Activated CD4-positive, alpha-beta T cell treated with anti-CD3 and anti-CD28 coated beads for 48 hours (primary cell): ENCODE measurements at regions not wholly inside any gene's neighbourhood (a gene's known extent, or its start where the extent isn't known, plus 50 kb on each side); places are given as distances from the start of the nearest gene placed in this dataset.

ENCODE experiments used
- DNase-seq: peaks from one replicate; pipeline ENCODE4 v3.0.0-alpha.2; 2020

- no peak for DNase-seq
These were observed 418.2 kb upstream of the NR2F2 start for GRCh38 chr15:95912280-95912625.

DNA sequence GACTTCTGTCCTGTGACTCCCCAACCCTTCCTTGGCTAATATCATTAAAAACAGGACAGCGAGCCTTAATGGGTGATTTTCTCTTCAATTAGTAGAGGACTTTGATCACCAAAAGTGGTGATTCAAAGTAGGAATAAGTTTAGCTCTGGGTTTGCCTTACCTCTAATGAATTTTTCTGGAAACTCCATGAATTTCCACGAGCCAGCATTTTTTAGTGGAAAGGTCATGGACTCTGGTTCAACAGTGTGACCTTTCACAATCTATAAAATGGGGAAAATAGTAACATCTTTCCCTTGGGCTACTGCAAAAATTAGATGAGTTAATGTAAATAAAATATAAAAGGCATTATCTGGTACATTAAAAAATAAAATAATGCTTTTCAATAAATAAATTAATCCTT, 417.8 kb upstream of the NR2F2 start:
- no peak for DNase-seq

- DNase-seq: no peak
These were observed 413.9 kb upstream of the NR2F2 start for GRCh38 chr15:95916568-95916967.

- no peak for DNase-seq
These were observed 412.0 kb upstream of the NR2F2 start for GRCh38 chr15:95918525-95918924.

GRCh38 chr15:95919460-95919859, 411.0 kb upstream of the NR2F2 start:
- DNase-seq: no peak

GRCh38 chr15:95921404-95921803, 409.1 kb upstream of the NR2F2 start:
- no peak for DNase-seq

GRCh38 chr15:95922431-95922830, 408.1 kb upstream of the NR2F2 start:
- no peak for DNase-seq

GRCh38 chr15:95923792-95924191, 406.7 kb upstream of the NR2F2 start:
- DNase-seq: no peak

GRCh38 chr15:95928822-95929221, 401.7 kb upstream of the NR2F2 start:
- DNase-seq: no peak

DNA sequence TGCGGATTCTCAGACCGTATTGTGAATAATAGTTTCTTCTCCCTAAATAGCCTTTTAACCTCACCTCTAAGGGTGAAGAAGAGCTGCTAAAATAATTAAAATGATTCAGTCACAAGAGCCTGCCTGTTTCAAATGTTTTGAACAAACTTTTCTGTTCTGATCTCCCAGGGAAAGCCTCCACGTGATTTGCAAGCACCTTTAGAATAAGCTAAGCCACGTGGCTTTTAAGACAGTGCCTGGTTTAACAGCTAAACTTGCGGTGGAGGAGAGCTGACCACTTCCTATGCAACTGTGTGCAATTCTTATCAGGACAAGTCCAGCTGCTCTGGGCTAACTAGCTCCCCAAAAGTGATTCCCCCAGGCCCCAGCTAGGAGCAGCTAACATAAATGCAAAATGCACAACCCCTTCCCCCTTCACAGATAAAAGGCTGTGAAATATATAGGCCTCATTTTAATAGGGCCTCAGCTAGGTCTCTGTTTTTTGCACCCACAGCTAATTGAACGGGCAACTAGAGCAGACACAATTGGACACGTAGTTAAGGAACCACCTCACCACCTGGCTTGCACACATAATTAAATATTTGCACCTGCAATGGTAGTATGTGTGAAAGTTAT, 401.2 kb upstream of the NR2F2 start:
- no peak for DNase-seq

GRCh38 chr15:95930659-95931375, 399.7 kb upstream of the NR2F2 start:
- DNase-seq: no peak

DNA sequence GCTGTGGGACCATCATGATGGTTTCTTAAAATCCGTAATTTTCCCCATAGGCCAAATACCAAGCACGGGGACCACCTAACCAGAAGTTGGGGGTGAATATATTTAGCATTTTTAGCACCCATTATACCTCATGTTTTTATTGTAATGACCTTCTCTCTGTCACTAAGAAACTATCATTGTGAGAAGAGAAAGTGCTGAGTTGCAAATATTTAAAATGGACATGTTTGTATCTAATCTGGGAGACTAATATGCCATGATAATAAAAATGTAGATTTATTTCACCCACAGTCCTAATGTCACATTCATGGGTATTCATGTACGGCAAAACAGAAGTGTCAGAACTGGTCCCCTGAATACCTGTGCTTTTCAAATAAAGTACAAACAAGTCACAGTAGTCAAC, 398.9 kb upstream of the NR2F2 start:
- DNase-seq: no peak

DNA sequence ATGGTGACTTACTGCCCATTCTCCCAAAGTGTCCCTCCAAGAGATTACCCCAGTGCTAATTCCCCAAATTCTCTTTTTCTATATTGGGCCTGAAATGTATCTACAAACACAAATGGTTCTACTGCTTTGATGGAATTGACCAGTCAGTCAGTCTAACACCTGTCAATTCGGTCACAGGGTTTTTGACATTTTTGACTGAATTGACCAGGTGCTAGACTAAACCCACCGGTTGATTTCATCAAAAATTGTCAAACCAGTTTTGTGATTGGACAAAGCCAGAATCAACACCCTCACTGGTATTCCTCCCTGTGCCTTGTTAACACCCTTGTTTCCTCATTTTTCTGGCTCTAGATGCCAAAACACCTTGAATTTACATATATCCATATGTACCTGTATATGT, 398.4 kb upstream of the NR2F2 start:
- no peak for DNase-seq

DNA sequence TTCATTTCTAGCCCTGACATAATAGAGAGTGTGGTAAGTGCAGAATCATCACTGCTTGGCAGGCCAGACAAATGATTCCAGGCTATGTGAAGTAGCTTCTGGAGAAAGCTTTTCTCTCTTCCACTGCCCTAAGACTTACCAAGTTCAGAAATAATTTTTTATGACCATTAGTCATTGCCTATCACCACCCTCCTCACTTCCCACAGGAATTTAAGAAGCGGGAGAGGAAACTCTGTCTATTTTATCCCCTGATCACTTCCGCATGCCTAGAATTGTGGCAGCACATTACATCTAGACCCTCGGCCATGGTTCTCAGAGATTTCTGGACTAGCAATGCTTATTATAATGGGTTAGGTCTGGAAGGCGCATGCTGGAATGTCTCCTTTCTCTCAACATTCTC, 397.8 kb upstream of the NR2F2 start:
- DNase-seq: no peak

DNA sequence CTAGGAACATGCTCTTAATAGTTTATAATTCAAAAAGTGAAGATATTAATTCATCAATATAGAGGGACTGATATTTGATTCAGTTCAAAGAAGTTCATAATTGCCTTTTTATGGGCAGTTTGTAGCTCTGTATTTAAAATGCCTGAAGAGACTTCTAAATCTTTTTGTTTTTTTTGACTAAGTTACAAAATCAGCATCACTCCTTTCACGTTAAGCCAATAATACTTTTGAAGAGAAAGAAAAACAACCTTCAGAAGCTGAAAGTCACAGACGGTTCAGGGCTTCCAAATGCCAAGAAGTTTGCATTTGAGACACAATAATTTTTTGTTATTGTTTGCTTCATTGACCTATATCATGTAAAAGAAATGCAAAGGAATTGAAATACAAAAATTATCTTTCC, 394.6 kb upstream of the NR2F2 start:
- no peak for DNase-seq

DNA sequence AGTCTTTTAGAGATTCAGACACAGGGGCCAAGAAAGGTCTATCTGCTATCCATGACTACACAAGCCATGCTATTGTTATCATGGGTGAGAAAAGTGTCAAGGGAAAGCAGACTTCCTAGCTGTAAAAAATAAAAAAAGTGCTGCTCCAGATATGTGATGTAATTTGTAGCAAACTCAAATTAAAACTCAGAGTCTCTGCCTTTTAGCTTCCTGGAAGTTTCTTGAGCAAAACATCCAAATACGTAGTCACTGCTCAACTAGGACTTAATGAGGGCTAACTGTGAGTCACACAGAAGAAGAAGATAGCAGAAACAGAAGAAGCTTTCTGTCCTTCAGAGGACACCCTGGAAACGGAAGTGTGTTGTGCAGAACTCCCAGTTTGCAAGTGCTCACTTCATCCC, 393.4 kb upstream of the NR2F2 start:
- DNase-seq: no peak

GRCh38 chr15:95940431-95940985, 390.0 kb upstream of the NR2F2 start:
- no peak for DNase-seq

DNA sequence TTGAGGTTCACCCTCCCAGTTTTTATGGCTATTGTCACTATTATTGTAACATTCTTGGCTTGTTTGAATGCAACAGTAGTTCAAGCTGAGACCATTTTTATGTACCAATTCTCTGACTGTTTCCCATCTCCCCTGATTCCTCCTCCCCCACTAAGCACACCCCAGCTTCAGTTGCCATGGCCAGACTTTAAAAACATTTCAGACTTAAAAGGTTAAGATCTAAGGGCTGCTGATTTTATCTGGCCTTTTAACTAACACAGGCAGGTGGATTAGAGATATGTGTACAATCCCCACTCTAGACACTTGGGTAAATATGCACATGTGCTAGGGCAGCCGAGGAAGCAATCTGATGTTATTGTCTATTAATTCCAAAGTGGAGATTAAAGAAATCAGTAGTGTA, 386.3 kb upstream of the NR2F2 start:
- no peak for DNase-seq

GRCh38 chr15:95944661-95945255, 385.7 kb upstream of the NR2F2 start:
- DNase-seq: no peak

DNA sequence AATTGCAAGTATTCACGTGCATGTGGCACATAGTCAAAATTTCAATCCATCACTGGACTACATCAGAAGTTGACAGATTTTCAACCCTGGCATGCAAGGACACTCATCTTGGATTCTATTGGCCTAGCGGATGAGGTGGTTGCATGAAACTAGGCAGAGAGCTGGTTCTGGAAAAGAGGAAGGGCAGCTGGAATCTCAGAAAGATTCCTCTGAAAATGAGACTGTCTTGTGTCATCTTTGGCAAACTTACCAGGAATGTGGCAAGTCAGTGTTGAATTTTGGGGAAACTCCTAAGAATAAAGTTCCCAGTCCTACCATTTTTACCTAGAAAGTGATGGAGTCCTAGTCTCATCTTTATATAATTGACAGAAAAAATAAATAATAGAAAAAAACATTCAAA, 384.3 kb upstream of the NR2F2 start:
- no peak for DNase-seq

- no peak for DNase-seq
These were observed 383.6 kb upstream of the NR2F2 start for GRCh38 chr15:95946926-95947325.

DNA sequence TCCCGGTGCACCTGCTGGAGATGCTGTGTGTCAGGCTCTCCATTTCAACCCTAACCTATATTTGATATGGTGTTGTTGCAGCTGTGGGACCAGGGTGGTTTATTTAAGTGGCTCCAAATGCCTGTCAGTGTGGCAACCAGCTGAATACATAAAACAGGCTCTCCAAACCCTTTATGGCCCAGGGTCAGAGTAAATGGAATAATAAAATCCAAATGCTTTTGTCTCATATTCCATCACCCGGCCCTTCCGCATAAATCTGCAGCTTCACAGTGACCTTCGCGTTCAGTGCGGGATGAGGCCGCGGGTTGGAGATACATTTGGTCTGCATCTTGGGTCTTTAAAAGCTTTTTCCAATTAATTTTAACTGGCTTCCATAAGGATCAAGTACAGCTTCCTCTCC, 382.1 kb upstream of the NR2F2 start:
- no peak for DNase-seq

DNA sequence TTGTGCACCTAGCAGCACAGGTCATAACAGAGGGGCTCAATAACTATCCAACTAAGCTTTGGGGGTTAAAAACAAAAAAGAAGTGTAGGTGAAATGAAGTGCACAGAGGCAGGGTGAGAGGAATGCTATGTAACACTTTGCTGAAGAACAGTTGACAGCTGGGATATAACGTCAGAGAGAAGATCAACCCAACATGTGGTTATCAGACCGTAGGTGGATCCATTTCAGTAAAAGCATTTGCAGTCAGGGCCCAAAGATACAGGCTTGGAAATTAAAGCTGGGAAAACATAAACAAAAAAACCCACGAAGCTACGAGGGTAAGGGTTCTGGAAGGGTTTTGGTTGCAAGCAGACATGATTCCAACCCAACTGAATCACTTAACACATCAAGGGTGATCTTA, 377.5 kb upstream of the NR2F2 start:
- DNase-seq: no peak

DNA sequence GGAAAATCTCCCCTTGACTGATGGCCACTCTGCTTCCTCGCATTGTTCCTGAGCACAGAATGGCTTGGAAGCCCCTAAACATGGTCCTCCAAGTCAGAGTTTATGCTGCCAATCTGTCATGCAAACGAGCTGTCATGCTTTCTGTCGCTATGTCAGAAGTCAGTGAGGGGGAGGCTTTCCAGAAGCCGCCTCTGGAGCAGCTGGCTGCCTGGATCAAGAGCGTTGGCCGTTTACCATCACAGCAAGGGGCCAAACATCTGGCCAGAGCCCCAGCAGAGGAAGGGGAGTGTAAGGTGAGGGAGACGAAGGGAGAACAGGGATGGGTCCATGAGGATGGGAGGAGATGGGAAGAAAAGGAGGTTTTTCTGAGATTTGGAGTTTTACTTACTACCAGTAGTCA, 372.6 kb upstream of the NR2F2 start:
- DNase-seq: no peak

- no peak for DNase-seq
These were observed 372.1 kb upstream of the NR2F2 start for GRCh38 chr15:95958382-95958781.
